Activated B cell treated with CpG ODN at 0.5 μM for 24 hours (primary cell): ENCODE measurements at regions not wholly inside any gene's neighbourhood (a gene's known extent, or its start where the extent isn't known, plus 50 kb on each side); places are given as distances from the start of the nearest gene placed in this dataset.

Experiments used
- ATAC-seq: fragments of 200-7000 bp; cut with Tn5 transposase; one replicate; pipeline ENCODE4 v1.10.0; 2021; ENCODE audit warnings: low read depth, mild to moderate bottlenecking, moderate library complexity
- CTCF ChIA-PET: fragments of 350-600 bp; sonication (Branson Sonifier 250); formaldehyde crosslinking; loops from one replicate; lab custom pipeline; 2021; ENCODE audit warnings: antibody characterized with exemption; lab: Charles Lee
- POLR2A ChIA-PET: fragments of 350-600 bp; sonication (Branson Sonifier 250); formaldehyde crosslinking; loops from one replicate; lab custom pipeline; 2021; ENCODE audit warnings: antibody characterized with exemption; lab: Charles Lee
- DNase-seq: peaks from one replicate; pipeline ENCODE4 v3.0.0; 2022
- H3K27ac Mint-ChIP-seq: one replicate; pipeline ENCODE4 v1.8.0; 2020; ENCODE audit warnings: mixed read lengths
- H3K27me3 Mint-ChIP-seq: one replicate; pipeline ENCODE4 v1.8.0; 2021; ENCODE audit warnings: mixed read lengths
- H3K36me3 Mint-ChIP-seq: one replicate; pipeline ENCODE4 v1.8.0; 2021; ENCODE audit warnings: low read depth, mixed read lengths
- H3K4me1 Mint-ChIP-seq: one replicate; pipeline ENCODE4 v1.8.0; 2021; ENCODE audit warnings: mixed read lengths
- H3K4me3 Mint-ChIP-seq: one replicate; pipeline ENCODE4 v1.8.0; 2020; ENCODE audit warnings: mild to moderate bottlenecking, mixed read lengths
- H3K9me3 Mint-ChIP-seq: one replicate; pipeline ENCODE4 v1.8.0; 2020; ENCODE audit warnings: mixed read lengths
- CTCF ChIP-seq: fragments of 200-600 bp; IDR thresholded peaks from one replicate; pipeline ENCODE4 v1.8.0; 2022; ENCODE audit warnings: antibody characterized with exemption, mild to moderate bottlenecking
- intact Hi-C: fragments of 100-400 bp; cut with micrococcal nuclease; formaldehyde crosslinking; loops from one replicate; pipeline ENCODE4 v1.15.1; 2024

- intact Hi-C loops, result no loop called here
- POLR2A ChIA-PET, result no interaction called here
- no peaks in the 10 kb centered on the region for H3K36me3 Mint-ChIP-seq
- no peak overlapping the region for H3K4me3 Mint-ChIP-seq
- CTCF ChIA-PET, result no interaction called here
- ATAC-seq (no peak), DNase-seq (no peak)
- H3K9me3 Mint-ChIP-seq, result no peaks in the 10 kb centered on the region
- H3K4me1 Mint-ChIP-seq, result no peaks in the 10 kb centered on the region
- H3K27me3 Mint-ChIP-seq, result peaks cover 17% of the 10 kb centered on the region
- H3K27ac Mint-ChIP-seq, result no peak overlapping the region
- TF ChIP-seq CTCF, result no peak
Measured at GRCh38 chr11:19511413-19512183, 201.0 kb upstream of the NAV2 start.

GRCh38 chr11:19511066-19511412, 201.6 kb upstream of the NAV2 start:
- Mint-ChIP-seq H3K36me3 (no peaks in the 10 kb centered on the region), H3K27ac (no peak overlapping the region), H3K27me3 (peaks cover 17% of the 10 kb centered on the region), H3K4me3 (no peak overlapping the region), H3K4me1 (no peaks in the 10 kb centered on the region), H3K9me3 (no peaks in the 10 kb centered on the region)
- TF ChIP-seq CTCF, result no peak
- ChIA-PET POLR2A (no interaction called here), CTCF (no interaction called here)
- no peak for DNase-seq
- no peak for ATAC-seq
- intact Hi-C loops, result no loop called here

DNA sequence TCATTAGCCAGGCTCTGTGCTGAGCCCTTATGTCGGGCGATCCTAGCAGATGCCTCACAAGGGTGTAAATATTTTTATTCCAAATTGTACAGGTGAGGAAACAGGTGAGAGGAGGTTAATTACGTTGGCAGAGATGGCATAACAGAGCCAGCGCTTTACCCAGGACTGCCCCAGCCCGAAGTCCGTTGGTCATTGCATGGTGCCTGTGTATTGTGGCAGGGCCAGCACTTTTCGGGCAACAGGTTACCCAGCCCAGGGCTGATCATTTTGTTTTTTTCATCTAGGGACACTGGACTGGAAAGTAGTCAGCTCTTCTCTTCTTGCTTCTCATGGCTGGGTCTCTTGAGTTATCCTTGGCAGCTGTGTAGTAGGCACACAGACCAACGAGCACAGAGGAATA, 202.2 kb upstream of the NAV2 start:
- Mint-ChIP-seq H3K9me3 (no peaks in the 10 kb centered on the region), H3K27ac (no peak overlapping the region), H3K4me3 (no peak overlapping the region), H3K4me1 (no peaks in the 10 kb centered on the region), H3K36me3 (no peaks in the 10 kb centered on the region), H3K27me3 (peaks cover 17% of the 10 kb centered on the region)
- ChIA-PET POLR2A (no interaction called here), CTCF (no interaction called here)
- no peak for ATAC-seq
- no peak for TF ChIP-seq CTCF
- no peak for DNase-seq
- intact Hi-C loops, result no loop called here

GRCh38 chr11:19509215-19509614, 203.4 kb upstream of the NAV2 start:
- Mint-ChIP-seq H3K4me1 (no peaks in the 10 kb centered on the region), H3K27ac (no peak overlapping the region), H3K36me3 (no peaks in the 10 kb centered on the region), H3K27me3 (peaks cover 12% of the 10 kb centered on the region), H3K9me3 (no peaks in the 10 kb centered on the region), H3K4me3 (no peak overlapping the region)
- ATAC-seq (no peak), DNase-seq (no peak)
- intact Hi-C loops, result no loop called here
- TF ChIP-seq CTCF, result no peak
- POLR2A ChIA-PET, result no interaction called here
- CTCF ChIA-PET, result no interaction called here

DNA sequence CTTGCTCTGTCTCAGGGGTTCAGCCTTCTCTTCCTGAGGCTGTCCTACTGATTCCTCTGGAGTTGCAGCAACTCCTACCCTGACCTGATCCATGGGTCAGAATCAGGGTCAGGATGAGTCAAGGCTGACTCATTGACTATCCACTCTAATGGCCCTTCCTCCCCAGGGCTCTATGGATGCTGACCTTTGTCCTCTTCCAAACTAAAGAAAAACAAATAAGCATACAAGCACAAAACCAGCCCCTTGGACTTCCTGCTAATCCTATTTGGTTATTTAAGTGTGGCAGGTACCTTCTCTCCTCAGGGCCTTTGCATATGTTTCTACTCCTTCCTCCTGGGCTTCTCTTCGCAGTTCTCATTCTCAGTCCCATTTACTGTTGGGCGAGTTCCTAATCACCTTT, 204.5 kb upstream of the NAV2 start:
- Mint-ChIP-seq H3K4me1 (no peaks in the 10 kb centered on the region), H3K27me3 (peaks cover 14% of the 10 kb centered on the region), H3K9me3 (no peaks in the 10 kb centered on the region), H3K36me3 (no peaks in the 10 kb centered on the region), H3K4me3 (no peak overlapping the region), H3K27ac (no peak overlapping the region)
- ATAC-seq, result no peak
- TF ChIP-seq CTCF, result no peak
- ChIA-PET POLR2A (no interaction called here), CTCF (no interaction called here)
- intact Hi-C loops, result no loop called here
- DNase-seq, result no peak
